GM19238 (cell line): ENCODE measurements at regions not wholly inside any gene's neighbourhood (a gene's known extent, or its start where the extent isn't known, plus 50 kb on each side); places are given as distances from the start of the nearest gene placed in this dataset.
"Not testable (repeated sequence)": the region's sequence is repeated elsewhere in the genome, so short reads cannot be mapped to it uniquely, and the experiment has no call there.

Experiments used
- DNase-seq: peaks from one replicate; pipeline ENCODE4 v3.0.0; 2011; ENCODE audit warnings: low spot score; ENCODE audit not compliant: insufficient read length

DNA sequence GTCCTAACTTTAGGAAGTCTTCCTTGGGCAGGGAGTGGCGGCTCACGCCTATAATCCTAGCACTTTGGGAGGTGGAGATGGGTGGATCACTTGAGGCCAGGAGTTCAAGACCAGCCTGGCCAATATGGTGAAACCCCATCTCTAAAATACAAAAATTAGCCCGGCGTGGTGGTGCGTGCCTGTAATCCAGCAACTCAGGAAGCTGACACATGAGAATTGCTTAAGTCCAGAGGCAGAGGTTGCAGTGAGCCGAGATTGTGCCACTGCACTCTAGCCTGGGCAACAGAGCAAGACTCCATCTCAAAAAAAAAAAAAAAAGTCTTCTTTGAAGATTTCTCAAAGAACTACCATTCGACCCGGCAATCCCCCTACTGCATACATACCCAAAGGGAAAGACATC is 50.0 kb upstream of the GPCPD1 start:
- not testable (repeated sequence) for DNase-seq
